Keratinocyte (primary cell): ENCODE measurements at regions not wholly inside any gene's neighbourhood (a gene's known extent, or its start where the extent isn't known, plus 50 kb on each side); places are given as distances from the start of the nearest gene placed in this dataset.

Experiments used
- CTCF ChIP-seq, 3 experiments: IDR thresholded peaks in 1 of 3; conservative IDR thresholded peaks in 1 of 3; optimal IDR thresholded peaks in 1 of 3; 2 replicates in 2 of 3; 3 replicates in 1 of 3; pipeline versions ENCODE3 to v1.5.1; 2011; ENCODE audit warnings: low read length in 3 of 3, mild to moderate bottlenecking in 3 of 3, moderate library complexity in 2 of 3, control low read depth in 1 of 3, inconsistent platforms in 1 of 3; ENCODE audit not compliant: insufficient read depth in 2 of 3; ENCODE audit errors: extremely low read depth in 1 of 3
- EZH2 ChIP-seq: IDR thresholded peaks from one replicate; pipeline ENCODE4 v1.6.1; 2012; ENCODE audit warnings: inconsistent platforms, mild to moderate bottlenecking, low read length, moderate library complexity

DNA sequence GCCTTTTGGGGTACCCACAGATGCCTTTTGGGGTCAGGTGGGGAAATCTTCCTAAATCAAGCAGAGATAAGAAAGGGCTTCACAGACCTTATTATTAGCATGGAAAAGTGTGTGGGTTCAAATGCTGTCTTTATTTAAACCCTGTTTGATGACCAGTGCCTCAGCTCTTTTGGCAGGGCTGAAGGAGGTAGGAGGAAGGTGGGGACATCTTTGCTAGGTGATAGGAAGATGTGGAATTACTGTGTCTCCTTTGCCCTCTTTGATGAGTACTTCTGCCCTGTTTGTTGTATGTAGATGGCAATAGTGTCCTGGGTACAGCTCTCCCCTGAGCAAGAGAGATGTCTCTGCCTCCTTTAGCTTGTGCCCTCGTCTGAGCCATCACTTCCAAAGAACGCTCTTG lies 333.3 kb upstream of the ROPN1 start:
- TF ChIP-seq EZH2 (no peak), CTCF (optimal IDR thresholded peaks at IDR 0.05 in 1 of 3, IDR thresholded peaks at IDR 0.05 in 1 of 3, conservative IDR thresholded peaks at IDR 0.05 in 1 of 3; ENCODE audit: extremely low read depth in 1 of 3, insufficient read depth in 2 of 3, low read length in 3 of 3) (no peak)
